GM18508 (cell line): ENCODE measurements at regions not wholly inside any gene's neighbourhood (a gene's known extent, or its start where the extent isn't known, plus 50 kb on each side); places are given as distances from the start of the nearest gene placed in this dataset.
"Not testable (repeated sequence)": the region's sequence is repeated elsewhere in the genome, so short reads cannot be mapped to it uniquely, and the experiment has no call there.

ENCODE experiments used
- ATAC-seq: cut with Tn5 transposase; IDR thresholded peaks from one replicate; pipeline ENCODE4 v1.9.1; 2021; ENCODE audit warnings: moderate number of reproducible peaks; ENCODE audit not compliant: insufficient read depth, unreplicated experiment

GRCh38 chr6:54541541-54541940 lies 233.3 kb downstream of the TINAG start:
- ATAC-seq: no peak

- ATAC-seq: no peak
These were observed 250.9 kb downstream of the TINAG start for GRCh38 chr6:54559136-54559535.

- not testable (repeated sequence) for ATAC-seq
These were observed 255.9 kb downstream of the TINAG start for GRCh38 chr6:54564188-54564587.

- no peak for ATAC-seq
These were observed 266.4 kb downstream of the TINAG start for GRCh38 chr6:54574671-54575070.

- no peak for ATAC-seq
These were observed 268.3 kb upstream of the FAM83B start for GRCh38 chr6:54578261-54578660.

- ATAC-seq: no peak
These were observed 267.6 kb upstream of the FAM83B start for GRCh38 chr6:54579011-54579410.

- no peak for ATAC-seq
These were observed 260.3 kb upstream of the FAM83B start for GRCh38 chr6:54586251-54586650.

- no peak for ATAC-seq
These were observed 259.3 kb upstream of the FAM83B start for GRCh38 chr6:54587277-54587676.

- ATAC-seq: no peak
These were observed 258.4 kb upstream of the FAM83B start for GRCh38 chr6:54588176-54588575.

- ATAC-seq: no peak
These were observed 250.7 kb upstream of the FAM83B start for GRCh38 chr6:54595844-54596243.

GRCh38 chr6:54598787-54599313 lies 247.7 kb upstream of the FAM83B start:
- no peak for ATAC-seq

- ATAC-seq: no peak
These were observed 244.8 kb upstream of the FAM83B start for GRCh38 chr6:54601600-54602300.

GRCh38 chr6:54602591-54602990 lies 244.0 kb upstream of the FAM83B start:
- no peak for ATAC-seq

GRCh38 chr6:54609981-54610380 lies 236.6 kb upstream of the FAM83B start:
- ATAC-seq: no peak

- ATAC-seq: no peak
These were observed 233.0 kb upstream of the FAM83B start for GRCh38 chr6:54613596-54613995.

GRCh38 chr6:54614499-54615195 lies 231.9 kb upstream of the FAM83B start:
- no peak for ATAC-seq

- no peak for ATAC-seq
These were observed 228.8 kb upstream of the FAM83B start for GRCh38 chr6:54617730-54618129.

GRCh38 chr6:54618572-54618971 lies 228.0 kb upstream of the FAM83B start:
- ATAC-seq: no peak

GRCh38 chr6:54619102-54619501 lies 227.5 kb upstream of the FAM83B start:
- ATAC-seq: no peak

GRCh38 chr6:54621285-54621684 lies 225.3 kb upstream of the FAM83B start:
- ATAC-seq: no peak

GRCh38 chr6:54624216-54624615 lies 222.4 kb upstream of the FAM83B start:
- no peak for ATAC-seq

GRCh38 chr6:54624779-54625178 lies 221.8 kb upstream of the FAM83B start:
- ATAC-seq: no peak
